DLD1 (cell line): ENCODE measurements at regions not wholly inside any gene's neighbourhood (a gene's known extent, or its start where the extent isn't known, plus 50 kb on each side); places are given as distances from the start of the nearest gene placed in this dataset.
"Not testable (repeated sequence)": the region's sequence is repeated elsewhere in the genome, so short reads cannot be mapped to it uniquely, and the experiment has no call there.

Experiments
- in situ Hi-C: cut with HindIII; loops from 2 replicates; pipeline ENCODE4 v1.10.0; 2017; ENCODE audit warnings: low sequenced_read_pairs

DNA sequence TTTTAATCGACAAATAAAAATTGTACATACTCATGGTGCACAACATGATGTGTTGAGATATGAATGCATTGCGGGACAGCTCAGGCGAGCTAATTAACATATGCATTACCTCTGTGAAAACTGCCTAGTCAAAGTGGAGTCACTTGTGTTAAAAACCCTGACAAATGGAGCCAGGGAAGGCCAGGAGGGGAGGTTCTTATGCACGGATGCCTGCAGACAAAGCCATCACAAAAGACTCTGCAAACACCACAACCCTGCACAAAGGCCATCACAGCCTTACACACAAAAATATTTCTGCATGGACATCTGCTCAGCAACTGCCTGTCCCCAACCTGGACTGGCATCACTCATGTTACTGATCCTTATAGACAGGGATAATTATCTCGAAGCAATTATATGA, 204.4 kb upstream of the AJAP1 start:
- in situ Hi-C loops = no loop called here

DNA sequence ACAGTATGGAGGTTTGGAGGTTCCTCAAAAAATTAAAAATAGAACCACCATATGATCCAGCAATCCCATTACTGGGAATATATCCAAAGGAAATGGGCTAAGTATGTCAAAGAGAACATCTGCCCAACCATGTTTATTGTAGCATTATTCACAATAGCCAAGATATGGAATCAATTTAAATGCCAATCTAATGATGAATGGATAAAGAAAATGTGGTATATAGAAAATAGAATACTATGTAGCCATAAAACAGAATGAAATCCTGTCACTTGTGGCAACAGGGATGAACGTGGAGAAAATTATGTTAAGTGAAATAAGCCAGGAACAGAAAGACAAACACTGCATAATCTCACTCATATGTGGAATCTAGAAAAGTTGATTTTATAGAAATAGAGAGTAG, 201.7 kb upstream of the AJAP1 start:
- in situ Hi-C loops = no loop called here

DNA sequence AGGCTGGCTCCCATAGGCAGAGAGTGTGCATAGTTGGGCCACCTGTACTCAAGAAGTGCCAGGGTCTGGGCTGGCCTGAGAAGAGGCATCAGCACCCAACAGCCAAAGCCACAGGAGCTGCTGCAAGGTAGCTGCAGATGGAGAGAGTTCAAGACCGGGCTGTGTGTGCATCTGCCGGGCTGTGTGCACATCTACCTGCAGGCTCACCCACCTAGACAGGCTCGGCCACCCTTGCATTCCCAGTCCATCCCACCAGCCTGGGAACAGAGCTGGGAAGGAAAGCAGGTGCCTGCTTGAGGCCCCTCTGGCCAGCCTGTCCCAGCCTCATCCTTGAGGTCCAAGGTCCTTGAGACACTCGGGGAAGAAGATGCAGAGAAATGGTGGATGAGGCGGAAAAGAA, 194.4 kb upstream of the AJAP1 start:
- in situ Hi-C loops = no loop called here

DNA sequence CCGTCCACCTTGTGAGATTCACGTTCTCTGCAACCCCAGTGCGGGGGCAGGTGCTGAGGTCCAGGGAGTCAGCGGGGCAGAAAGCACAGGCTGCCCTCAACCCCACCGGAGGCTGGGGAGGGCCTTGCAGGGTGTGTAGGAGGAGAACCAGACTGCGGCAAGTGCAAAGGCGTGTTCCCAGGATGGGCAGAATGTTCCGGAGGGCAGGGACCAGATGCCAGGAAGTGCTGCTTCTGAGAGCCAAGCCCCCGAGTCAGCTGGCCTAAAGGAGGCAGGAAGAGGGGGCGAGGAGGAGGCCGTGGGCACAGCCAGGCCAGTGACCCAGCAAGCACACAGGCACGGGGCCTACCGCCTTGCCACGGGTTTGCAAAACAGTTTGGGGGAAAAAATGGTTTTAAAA, 193.8 kb upstream of the AJAP1 start:
- in situ Hi-C loops = no loop called here

DNA sequence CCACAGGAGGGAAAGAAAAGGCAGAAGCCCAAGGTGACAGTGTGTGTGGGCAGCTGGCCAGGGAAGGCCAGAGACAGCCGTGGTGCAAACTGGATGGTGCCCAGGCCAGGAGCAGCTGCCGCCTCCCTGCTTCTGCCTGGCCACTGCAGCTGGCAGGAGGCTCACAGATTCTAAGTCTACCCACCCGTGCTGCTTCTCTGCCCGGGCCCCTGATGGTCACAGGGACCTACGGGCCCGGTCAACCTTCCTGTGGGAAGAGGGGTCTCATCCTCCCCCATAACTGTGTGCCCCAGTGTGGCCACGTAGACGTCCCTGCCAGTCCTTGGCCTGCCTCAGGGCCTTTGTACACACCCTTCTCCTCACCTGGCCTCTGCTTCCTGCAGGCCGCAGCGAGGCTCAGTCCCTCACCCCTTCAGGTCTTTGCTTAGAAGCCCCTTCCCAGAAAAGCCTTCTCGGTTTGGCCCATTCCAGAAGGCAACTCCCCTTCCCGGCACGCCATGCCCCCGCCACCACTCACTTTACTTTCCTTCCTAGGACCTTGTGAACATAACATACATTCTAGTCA, 192.6 kb upstream of the AJAP1 start:
- in situ Hi-C loops = no loop called here

DNA sequence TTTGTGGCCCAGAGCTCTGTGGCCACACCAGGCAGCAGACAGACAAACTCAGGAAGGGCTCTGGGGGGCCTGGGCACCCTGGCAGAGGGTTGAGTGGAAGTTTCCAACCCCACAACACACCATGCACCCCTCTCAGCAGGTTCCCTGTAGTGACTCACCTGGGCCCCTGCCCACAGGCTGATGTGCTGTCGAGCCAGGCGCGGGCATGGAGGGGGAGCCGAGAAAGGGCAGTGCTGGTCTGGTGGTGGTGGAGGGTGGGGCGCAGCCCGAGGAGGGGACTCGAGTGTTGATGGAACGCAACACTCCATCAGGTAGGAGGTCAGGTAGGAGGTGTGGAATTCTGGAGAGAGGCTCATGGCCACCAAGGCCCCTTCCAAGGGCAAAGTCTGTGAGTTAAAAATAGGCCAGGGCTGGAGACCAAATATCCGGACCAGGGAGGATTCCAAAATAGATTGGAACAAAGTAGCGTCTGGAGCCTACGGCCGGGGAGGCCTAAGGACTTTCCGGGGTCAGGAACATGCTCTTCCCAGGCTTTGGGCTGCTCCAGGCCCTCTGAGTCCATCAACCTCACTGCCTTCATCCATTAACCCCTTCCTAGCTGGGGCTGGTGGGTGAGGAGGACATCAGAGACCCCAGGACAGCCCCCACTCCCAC, 191.5 kb upstream of the AJAP1 start:
- in situ Hi-C loops = no loop called here

DNA sequence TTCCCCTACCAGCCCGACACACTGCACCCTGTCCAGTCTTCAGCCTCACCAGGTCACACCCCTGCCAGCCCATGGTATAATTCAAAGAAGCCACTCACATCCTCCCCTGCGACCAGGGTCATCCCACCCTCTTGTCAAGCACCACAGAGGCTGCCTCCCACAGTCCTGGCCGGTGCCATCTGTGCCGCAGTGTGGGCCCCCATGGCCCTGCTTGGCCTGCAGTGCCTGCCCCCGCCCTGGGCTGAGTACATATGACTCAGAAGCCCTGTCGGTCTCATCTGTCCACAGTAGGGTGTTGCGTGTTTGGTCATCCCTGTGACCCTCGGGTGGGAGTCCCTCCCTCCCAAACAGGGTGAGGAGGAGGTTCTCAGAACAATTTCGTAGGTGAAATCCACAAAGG, 190.8 kb upstream of the AJAP1 start:
- in situ Hi-C loops = no loop called here

DNA sequence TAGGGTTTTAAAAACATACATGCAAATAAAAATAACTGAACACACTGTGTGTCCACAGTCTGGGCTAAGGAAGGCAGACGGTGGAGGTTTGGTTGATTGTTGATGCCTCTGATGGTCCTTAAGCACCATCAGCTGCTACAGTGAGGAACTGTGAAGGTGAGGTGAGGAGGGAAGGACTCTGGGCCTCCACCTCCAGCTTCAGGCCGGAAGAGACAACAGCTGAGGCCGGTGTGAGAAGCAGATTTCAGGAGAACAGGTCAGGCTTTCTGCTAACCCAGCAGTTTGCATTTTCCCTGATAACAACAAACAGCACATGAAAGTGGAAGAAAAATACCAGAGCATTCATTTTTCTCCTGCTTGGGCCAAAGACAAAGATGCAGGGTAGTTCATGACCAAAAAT, 189.9 kb upstream of the AJAP1 start:
- in situ Hi-C loops = no loop called here

DNA sequence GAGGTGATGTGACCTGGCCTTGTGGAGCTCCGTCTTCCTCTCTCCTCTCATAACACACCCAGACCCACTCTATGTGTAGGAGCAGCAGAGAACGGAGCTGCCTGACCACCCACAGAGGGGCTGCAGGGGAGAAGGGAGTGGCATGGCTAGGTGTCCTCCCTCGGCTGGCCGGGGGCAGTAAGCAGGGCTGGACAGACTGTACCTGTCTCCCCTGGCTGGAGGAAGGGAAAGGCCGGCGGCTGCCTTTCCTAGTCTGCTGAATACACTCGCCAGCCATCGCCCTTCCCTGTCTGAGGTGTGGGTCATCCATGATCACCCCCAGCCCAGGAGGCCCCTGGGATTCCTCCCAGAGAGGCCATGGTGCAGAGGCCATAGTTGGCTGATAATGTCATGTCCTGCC, 187.2 kb upstream of the AJAP1 start:
- in situ Hi-C loops = no loop called here

DNA sequence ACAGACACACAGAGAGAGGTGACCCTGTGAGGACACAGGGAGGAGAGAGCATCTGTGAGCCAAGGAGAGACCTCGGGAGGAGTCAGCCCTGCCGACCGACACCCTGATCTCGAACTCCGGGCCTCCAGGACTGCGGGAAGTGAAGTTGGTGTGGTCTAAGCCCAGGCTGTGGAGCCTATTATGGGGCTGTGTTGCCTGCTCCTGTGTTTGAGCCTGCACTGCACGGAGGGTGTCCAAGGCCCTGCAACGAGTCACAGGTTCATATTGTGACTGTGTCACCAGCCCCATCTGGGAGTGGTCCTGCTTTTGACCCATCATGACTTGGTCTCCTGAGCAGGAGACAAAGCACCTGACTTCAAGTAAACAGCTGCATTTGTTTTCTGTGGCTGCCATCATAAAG, 186.0 kb upstream of the AJAP1 start:
- in situ Hi-C loops = no loop called here

DNA sequence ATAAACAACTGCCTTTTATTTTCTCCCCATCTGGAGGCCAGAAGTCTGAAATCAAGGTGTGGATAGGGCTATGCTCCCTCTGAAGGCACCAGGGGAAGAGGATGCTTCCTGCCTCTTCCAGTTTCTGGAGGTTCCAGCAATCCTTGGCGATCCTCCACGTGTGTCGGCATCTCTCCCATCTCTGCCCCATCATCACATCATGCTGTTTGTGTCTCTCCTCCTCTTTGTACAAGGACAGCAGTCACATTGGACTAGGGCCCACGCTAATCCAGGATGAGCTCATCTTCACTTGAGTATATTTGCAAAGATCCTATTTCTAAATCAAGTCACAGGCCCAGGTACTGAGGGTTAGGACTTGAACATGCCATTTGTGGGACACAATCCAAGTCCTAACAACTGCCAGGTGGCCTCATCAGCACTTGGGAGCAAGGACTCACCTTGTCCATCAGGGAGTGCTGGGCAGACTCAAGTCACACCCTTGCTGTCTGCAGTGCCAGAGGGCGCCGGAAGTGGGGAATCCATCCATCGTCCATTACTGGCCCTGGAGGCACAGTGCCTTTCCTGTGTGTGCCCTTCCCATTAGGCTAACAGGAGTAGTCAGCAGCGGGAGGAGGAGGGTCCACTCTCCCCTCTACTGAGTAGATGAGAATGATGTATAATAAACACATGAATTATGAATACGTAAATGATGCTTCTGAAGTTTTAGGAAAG, 185.4 kb upstream of the AJAP1 start:
- in situ Hi-C loops = no loop called here

DNA sequence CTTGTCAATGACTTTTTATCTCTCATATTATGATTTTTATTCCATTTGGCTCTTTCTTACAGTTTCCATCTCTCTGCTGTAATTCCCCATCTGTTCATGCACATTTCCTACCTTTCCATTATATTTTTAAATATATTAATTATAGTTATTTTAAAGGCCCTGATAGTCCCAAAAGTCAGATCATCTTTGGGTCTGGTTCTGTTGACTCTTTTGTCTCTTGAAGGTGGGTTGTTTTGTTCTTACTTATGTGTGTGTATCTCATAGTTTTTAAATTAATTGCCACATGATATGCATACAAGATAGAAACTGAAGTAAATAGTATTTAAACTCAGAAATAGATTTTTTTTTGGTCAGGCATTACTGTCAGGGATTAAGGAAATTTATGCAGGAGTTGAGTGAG, 178.0 kb upstream of the AJAP1 start:
- in situ Hi-C loops = no loop called here

DNA sequence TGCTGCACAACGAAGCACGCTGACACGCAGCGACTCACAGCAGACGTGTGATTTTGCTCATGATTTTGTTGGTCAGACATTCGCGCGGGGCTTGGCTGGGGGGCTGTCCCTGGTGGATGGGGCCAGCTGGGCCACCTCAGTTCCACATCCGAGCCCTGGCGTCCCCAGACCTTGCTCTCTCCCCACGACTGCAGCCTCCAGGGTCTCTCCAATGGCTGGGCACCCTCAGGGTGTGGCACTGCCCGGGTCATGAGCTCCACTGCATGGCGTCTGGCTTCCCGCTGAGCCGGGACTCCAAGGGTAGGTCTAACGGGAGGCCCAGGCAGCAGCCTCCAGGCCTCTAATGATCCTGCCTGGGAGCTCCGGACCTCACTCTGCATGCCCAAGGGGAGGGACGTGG, 173.0 kb upstream of the AJAP1 start:
- in situ Hi-C loops = no loop called here

DNA sequence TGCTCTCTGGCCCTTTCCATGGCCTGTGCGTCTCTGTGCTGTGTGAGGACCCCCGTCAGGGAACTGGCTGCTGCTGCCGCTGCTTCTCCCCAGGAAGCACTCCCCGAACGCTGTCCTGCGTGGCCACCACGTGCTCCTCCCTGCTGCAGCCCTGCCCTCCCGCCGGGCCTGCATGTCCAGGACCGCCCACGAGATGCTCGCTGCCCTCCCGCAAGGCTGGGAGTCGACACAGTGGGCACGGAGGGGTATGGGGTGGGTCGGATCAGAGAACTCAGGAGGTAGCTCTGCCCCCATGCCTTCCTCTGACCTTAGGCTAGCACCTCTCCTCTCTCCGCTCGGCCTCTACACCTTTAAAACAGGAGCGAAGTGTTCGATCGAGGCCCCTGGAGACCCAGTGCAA, 171.9 kb upstream of the AJAP1 start:
- in situ Hi-C loops = no loop called here

DNA sequence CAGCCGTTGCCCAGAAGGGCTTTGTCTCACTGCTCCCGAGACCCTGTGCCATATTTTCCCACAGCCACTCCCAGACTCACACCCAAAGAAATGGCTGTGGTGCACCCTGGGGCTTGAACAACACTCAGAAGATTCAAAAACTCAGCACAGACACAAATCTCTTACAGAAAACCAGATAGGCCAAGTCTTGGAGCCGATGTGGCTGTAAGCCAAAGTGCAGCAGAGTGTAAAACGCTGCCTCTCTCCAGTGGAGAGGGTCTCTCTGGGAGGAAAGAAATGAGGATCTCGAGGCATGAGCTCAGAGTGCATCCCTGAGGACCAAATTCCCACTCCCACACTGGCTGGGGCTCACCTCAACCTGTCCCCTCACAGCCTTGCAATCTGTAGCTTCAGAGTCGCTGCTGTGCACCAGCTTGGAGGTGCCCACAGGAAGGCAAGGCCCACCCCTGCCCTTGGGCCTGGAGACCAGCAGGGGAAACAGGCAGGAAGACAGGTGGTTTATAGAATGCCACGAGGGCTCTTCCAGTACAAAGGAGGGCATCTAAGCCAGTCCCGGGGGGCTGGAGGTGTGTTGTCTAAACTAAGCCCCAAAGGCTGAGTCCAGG, 171.3 kb upstream of the AJAP1 start:
- in situ Hi-C loops = no loop called here

DNA sequence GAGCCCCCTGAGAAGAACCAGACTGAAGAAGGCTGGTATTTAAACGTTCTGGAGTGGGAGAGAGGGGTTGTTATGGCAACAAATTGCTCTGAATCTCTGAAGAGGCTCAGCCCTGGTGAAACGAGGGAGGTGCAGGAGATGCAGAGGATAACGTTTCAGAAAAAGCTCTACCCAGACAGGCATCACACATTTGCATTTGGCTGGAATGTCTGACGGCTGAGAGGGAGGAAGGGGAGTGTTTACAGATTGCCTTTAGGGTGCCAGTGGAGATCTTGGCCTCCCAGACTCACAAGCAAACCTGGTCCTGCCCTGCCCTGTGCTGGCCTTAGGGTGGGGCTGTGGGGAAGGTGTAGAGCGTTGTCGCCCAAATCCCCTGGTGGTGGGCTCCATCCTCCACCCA, 169.0 kb upstream of the AJAP1 start:
- in situ Hi-C loops = no loop called here

DNA sequence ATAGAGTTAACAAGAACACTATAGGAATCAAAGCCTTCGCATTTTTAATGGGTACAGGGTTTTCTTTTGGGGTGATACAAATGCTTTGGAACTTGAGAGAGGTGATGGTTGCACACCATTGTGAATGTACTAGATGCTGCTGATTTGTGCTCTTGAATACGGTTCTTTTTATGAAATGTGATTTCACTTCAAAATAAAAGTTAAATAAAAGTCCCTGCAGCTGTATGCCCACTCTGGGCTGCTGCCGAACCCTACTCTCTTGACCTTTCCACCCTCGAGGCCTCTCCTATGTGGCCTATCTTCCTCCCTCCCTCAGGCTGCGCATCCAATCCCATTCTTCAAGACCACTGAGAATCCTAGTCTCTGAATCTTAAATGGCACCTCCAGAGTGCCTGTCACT, 168.5 kb upstream of the AJAP1 start:
- in situ Hi-C loops = no loop called here

DNA sequence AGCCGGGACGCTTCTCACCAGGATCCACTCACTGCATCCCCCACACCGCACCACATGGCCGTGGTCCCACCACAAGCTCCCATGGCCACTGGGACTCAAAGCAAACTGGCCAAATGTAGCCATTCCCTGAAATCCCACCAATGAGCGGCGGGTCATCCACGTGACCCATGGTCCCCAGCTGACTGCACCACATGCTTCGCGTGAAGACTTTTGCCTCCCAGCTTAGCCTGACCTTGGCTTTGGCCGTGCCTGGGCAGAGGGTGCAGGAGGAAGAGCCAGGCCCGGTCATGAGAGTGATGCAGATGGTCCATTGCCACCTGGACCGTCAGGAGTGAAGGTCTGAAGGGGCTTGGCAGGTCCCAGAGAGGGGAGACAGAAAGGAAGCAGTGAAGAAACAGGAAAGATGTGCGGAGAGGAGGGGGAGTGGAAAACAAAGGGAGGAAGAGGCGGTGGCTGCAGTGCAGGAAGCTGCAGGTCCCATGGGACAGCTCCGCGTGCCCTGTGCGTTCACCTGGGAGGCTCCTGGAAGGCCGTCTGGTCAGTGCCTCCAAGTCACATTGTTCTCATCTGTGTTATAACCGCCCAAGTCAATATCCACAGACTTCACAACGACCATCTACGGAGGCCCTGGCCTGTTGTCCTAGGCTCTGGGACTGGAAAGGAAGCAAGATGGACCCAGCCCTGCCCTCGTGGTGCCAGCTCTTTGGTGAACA, 167.8 kb upstream of the AJAP1 start:
- in situ Hi-C loops = no loop called here

DNA sequence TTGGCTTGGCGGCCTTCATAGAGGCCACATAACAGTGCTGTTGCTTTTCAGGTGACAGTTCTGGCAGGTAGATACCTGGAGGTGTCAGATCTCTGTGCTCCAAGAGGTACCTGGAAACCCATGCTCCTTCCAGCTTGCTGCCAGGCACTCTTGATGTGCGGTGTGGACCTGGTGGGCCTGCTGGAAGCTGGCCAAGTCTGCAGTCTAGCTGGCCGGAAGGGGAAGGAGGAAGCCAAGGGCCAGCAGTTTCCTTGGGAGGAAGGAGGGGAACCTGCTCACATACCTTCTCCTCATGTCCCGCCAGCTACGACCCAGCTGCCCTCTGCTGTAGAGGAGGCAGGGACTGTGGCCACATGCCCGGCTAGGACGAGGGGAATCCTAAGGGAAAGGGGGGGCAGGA, 166.4 kb upstream of the AJAP1 start:
- in situ Hi-C loops = no loop called here

DNA sequence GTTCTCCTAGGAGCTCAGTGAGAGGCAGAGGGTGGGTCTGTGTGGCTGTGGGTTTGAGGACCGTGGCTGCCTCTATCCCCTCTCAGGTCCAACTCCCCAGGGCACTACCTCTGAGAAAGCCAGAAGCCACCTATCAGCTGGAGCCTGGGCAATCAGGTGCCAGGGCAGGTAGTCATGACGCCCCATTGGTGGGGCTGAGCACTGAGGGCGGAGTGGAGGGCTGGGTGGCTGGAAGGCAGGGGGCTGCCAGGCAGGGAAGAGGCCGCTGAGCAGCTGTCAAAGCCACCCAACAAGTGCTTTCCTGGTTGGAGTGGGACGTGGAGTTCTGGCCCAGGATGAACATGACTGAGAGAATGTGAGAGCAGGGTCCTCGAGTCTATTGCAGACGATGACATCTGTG, 164.9 kb upstream of the AJAP1 start:
- in situ Hi-C loops = no loop called here

DNA sequence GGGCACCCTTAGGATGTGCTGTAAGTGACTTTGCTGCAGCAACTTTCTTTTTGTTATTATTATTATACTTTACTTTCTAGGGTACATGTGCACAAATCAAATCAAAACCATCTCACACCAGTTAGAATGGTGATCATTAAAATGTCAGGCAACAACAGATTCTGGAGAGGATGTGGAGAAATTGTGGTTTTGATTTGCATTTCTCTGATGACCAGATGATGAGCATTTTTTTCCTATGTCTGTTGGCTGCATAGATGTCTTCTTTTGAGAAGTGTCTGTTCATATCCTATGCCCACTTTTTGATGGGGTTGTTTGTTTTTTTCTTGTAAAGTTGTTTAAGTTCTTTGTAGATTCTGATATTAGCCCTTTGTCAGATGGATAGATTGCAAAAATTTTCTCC, 164.4 kb upstream of the AJAP1 start:
- in situ Hi-C loops = not testable (repeated sequence)

DNA sequence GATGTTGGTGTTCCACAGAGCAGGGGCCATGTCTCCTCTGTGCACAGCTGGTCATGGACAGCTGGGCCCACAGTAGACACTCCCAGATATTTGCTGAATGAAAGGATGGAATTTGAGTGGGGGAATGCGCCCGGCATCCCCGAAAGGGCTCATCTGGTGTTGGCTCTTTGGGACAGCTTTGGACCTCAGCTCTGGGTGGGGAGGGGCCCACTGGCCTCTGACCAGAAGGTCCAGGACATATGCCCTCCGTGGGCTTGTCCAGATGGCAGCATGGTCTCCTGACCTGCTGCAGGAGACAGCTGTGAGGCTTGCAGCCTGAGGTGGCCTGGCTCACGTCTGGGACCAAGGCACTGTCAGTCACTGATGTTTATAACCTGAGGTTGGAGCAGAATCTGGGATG, 160.4 kb upstream of the AJAP1 start:
- in situ Hi-C loops = no loop called here
